ENCODE measurements at regions not wholly inside any gene's neighbourhood (a gene's known extent, or its start where the extent isn't known, plus 50 kb on each side); places are given as distances from the start of the nearest gene placed in this dataset.

DNA sequence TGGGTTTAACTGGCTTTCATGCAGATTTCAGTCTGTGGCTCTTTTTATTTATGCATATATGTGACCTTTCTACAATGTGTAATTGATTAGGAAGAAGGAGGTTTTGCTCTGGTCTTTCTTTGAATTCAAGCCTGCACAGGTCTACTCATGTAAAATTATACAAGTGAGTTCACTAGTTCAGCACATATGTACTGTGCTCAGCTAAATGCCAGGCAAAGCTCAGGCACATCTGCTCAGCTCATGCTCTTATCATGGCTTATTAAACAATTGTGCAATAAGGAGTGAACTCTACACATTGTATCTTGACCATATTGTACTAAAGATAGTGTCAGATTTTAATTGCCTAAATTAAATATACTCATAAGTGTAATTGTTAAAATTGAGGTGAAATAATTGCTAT is 378.4 kb downstream of the ADGRL2 start:
- DNase-seq (ENCODE audit: low spot score) = no peak
- CTCF ChIA-PET = interaction anchor here (0.5 kb wide), 1 partner anchor 1704 kb away, joined by 3 read pairs; no protein-coding TSS in a partner anchor
- no peak overlapping the region for H3K27ac ChIP-seq
- TF ChIP-seq, protein P1, sequence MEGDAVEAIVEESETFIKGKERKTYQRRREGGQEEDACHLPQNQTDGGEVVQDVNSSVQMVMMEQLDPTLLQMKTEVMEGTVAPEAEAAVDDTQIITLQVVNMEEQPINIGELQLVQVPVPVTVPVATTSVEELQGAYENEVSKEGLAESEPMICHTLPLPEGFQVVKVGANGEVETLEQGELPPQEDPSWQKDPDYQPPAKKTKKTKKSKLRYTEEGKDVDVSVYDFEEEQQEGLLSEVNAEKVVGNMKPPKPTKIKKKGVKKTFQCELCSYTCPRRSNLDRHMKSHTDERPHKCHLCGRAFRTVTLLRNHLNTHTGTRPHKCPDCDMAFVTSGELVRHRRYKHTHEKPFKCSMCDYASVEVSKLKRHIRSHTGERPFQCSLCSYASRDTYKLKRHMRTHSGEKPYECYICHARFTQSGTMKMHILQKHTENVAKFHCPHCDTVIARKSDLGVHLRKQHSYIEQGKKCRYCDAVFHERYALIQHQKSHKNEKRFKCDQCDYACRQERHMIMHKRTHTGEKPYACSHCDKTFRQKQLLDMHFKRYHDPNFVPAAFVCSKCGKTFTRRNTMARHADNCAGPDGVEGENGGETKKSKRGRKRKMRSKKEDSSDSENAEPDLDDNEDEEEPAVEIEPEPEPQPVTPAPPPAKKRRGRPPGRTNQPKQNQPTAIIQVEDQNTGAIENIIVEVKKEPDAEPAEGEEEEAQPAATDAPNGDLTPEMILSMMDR (conservative IDR thresholded peaks at IDR 0.05; ENCODE audit: low read depth) = no peak
- POLR2A ChIA-PET (ENCODE audit: low non-redundant PET) = no interaction called here

DNA sequence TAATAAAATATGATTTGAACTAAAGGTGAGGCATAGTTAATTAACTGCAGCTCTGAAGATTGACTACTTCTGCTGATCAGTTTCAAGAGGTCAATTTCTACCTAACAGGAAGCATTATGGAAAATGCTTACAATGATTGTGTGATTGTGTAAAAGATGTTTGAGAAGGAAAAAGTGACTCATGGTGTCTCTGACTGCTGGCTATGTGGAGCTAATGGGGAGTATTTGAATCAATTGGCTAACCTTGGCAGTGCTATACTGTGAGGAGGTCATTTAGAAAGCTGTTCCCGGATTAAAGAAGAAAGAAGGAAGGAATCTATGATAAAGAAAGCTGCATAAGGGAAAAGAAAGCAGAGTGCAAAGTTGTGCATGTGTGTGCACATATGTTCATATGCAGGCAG is 376.5 kb downstream of the ADGRL2 start:
- no peak overlapping the region for H3K27ac ChIP-seq
- no peak for DNase-seq (ENCODE audit: low spot score)
- POLR2A ChIA-PET (ENCODE audit: low non-redundant PET) = no interaction called here
- CTCF ChIA-PET = no interaction called here
- TF ChIP-seq, protein P1 (conservative IDR thresholded peaks at IDR 0.05; ENCODE audit: low read depth) = no peak

DNA sequence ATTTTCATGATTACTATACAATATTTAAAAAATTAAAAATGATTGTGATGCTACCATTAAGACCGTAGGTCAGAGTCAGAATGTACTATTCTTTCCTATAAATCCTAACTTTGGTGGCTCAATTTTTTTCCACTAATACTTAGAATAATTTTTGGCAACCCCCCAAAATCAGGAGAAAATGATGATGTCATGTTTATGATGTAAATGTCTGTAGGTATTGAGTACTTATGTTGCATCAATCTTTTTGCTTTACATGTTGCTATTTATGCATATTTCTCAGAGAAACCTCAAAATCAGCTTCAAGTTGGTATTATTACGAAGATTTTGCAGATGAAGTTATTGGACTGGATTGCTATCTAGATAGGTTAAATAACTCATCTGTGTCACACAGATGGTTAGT is 371.2 kb downstream of the ADGRL2 start:
- no peak overlapping the region for H3K27ac ChIP-seq
- CTCF ChIA-PET = interaction anchor here (0.7 kb wide), 1 partner anchor 54 kb away, joined by 4 read pairs; no protein-coding TSS in a partner anchor
- TF ChIP-seq, protein P1 (conservative IDR thresholded peaks at IDR 0.05; ENCODE audit: low read depth) = no peak
- POLR2A ChIA-PET (ENCODE audit: low non-redundant PET) = no interaction called here
- no peak for DNase-seq (ENCODE audit: low spot score)

DNA sequence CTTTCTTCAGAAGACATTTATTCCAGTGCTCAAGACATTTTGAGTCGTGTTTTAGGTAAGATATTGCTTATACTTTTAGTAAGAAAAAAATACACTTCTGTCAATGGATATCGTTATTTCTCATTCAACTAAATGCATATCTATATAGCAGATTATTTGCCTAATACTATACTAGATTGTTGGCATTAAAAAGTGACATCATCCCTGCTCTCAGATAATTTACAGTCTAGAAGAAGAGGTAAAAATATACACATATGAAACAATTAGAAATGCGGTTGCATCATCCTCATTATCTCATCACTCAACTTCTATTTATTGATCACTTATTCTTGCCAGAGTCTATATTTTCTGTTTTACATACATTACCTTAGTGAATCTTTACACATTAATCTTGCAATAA is 367.7 kb downstream of the ADGRL2 start:
- ChIA-PET POLR2A (ENCODE audit: low non-redundant PET) (no interaction called here), CTCF (interaction anchor here (0.7 kb wide), 1 partner anchor 45 kb away, joined by 3 read pairs; no protein-coding TSS in a partner anchor)
- no peak overlapping the region for H3K27ac ChIP-seq
- TF ChIP-seq, protein P1 (conservative IDR thresholded peaks at IDR 0.05; ENCODE audit: low read depth) = no peak
- DNase-seq (ENCODE audit: low spot score) = no peak

DNA sequence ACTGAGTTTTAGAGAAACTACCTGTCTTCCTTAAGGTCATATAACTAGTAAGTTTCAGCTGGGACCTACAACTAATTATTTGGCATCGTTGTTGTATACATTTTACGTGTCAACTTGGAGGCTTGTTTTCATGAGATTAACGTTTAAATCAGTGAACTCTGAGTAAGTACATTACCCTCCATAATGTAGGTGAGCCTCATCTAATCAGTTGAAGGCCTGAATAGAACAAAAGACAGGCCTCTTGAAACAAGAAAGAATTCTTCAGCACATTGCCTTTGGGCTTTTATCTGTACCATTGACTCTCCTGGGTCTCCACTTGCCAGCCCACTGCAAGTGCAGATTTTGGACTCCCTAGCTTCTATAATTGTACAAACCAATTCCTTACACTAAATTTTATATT is 364.6 kb downstream of the ADGRL2 start:
- ChIA-PET CTCF (interaction anchor here (0.6 kb wide), 1 partner anchor 361 kb away, joined by 3 read pairs; no protein-coding TSS in a partner anchor), POLR2A (ENCODE audit: low non-redundant PET) (no interaction called here)
- TF ChIP-seq, protein P1 (conservative IDR thresholded peaks at IDR 0.05; ENCODE audit: low read depth) = no peak
- H3K27ac ChIP-seq = no peak overlapping the region
- DNase-seq (ENCODE audit: low spot score) = no peak

DNA sequence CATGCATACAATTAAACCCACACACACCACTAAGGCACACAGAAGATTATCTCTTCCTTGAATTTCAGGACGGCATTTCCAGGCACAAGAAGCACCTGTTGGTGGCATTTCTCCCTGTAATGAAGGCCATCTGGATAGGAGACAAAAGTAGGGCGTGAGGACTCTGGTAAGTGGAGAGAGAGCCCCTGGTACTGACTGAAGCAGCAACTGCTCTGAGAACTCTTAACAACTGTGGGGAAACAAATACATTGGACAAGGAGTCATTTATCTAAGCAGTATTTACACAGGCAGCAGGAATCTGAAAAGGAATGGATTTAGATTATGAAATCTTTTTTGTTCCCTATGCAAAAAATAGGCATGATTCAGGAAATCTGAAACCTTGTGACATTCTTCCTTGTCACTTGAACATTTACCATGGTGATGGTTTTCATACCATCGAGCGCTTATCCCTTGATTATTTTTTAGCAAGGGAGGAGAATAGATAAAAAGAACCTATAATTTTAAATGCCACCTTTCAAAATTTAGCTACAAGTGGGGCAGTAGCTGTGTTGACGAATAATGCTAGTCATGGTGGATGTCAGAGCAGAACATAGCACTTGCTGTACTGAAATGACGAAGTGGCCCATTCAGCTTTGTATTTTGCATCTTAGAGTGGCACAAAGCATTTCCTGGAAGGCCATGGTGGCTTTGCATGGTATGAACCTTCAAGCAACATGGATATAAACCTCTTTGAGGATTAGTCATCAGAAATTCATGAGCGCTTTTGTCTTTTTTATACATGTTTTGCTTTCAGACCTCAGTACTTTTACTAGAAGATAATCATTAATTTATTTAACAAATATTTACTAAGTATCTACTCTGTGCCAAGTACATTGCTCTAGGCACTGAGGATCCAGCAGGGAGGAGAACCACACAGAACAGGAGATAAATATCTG is 362.0 kb downstream of the ADGRL2 start:
- DNase-seq (ENCODE audit: low spot score) = no peak
- H3K27ac ChIP-seq = no peak overlapping the region

More for the DNA sequence above, 362.0 kb downstream of the ADGRL2 start:
- POLR2A ChIA-PET (ENCODE audit: low non-redundant PET) = no interaction called here
- CTCF ChIA-PET = no interaction called here
- TF ChIP-seq, protein P1 (conservative IDR thresholded peaks at IDR 0.05; ENCODE audit: low read depth) = no peak
